GM19395 (cell line): ENCODE measurements at regions not wholly inside any gene's neighbourhood (a gene's known extent, or its start where the extent isn't known, plus 50 kb on each side); places are given as distances from the start of the nearest gene placed in this dataset.
"Not testable (repeated sequence)": the region's sequence is repeated elsewhere in the genome, so short reads cannot be mapped to it uniquely, and the experiment has no call there.

Experiments
- ATAC-seq: cut with Tn5 transposase; IDR thresholded peaks from one replicate; pipeline ENCODE4 v1.9.1; 2021; ENCODE audit warnings: mild to moderate bottlenecking, moderate library complexity; ENCODE audit not compliant: unreplicated experiment

- ATAC-seq = no peak
Observed at GRCh38 chr5:120306303-120306702, 157.8 kb upstream of the PRR16 start.

DNA sequence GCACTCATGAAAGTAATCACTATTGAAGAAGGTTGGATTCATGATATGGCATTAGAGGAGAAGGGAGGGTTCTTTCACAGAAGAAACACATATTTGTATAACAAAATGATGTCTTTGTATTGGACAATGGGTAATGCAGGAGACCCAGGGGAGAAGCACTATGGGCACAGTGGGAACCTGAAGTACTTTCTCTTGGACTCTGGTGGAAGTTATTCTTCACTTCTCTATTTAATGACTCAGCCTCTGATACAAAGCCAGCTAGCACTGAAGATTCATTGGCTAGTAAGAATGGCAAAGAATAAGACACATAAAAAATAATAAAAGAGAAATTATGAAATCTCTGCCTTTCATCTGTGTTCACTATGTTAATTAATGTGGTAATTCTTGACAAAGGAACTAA, 149.9 kb upstream of the PRR16 start:
- no peak for ATAC-seq

DNA sequence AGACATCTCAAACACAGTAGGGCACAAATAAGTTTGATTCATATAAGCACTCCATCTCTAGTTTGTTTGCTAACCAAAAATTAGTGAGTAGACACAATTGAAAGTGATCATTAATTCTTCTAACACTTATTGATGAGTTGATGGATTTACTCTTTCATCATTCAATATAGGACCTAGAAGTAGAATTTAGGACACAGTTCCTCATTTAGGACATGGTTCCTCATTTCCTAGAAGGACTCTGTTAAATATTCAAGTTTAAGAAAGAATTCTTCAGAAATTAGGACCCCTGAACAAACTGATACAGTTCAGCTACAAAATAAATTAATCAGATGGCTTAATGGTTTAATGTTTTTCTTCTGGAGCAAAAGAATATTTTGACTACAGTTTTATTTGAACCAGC, 143.5 kb upstream of the PRR16 start:
- no peak for ATAC-seq

DNA sequence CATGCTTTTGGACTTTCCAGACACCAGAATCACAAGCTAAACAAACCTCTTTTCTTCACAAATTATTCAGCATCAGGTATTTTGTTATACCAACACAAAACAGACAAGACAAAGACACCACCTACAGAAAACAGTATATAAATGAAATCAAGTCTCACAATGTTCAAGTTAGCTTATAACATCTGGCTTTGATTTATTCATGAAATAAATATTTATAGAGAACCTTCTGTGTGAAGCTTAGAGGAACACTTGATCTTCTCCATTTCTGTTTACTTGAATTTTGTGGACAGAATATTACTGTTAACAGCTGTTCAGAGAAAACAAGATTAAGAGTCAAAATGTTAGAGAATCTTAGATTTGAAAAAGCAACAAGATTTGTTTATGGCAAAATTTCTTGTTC, 137.4 kb upstream of the PRR16 start:
- no peak for ATAC-seq

GRCh38 chr5:120327180-120327579, 136.9 kb upstream of the PRR16 start:
- no peak for ATAC-seq

GRCh38 chr5:120329095-120329494, 135.0 kb upstream of the PRR16 start:
- no peak for ATAC-seq

DNA sequence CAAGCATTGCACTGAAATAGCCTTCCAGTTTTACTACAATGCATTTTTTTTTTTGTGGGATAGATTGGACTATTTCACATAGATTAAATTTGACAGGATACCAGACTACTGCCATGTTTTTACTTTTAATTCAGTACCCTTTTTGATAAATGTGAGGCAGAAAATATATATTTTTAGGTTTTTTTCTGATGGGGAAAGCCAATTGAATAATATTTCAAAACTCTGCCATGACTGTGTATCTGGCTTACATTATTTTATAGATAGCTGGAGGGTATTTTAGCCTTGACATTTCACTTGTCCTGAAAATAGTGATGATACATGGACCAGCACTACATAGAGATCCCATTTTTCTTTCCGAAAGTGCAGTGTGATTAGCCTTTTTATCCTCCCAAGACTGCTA, 133.5 kb upstream of the PRR16 start:
- no peak for ATAC-seq

- no peak for ATAC-seq
Observed at GRCh38 chr5:120344181-120344580, 119.9 kb upstream of the PRR16 start.

DNA sequence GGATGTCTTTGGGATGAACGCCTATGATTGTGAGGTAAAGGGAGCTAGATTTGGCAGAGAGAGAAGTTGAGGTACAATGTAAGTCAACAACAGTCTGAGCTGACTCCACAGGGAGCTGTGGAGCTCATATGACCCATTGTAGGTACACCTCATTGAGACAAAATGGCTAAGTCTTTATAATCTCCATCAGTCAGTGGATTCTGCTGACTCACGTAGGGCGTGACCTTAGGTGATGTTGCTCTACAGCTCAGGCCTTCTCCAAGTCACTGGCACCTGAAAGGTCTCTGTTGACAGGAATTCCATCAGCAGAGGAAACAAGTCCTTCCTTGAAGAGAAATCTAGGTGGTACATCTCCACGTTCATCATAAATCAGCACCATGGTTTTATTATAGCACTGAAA, 118.2 kb upstream of the PRR16 start:
- no peak for ATAC-seq

GRCh38 chr5:120351071-120351470, 113.0 kb upstream of the PRR16 start:
- not testable (repeated sequence) for ATAC-seq

DNA sequence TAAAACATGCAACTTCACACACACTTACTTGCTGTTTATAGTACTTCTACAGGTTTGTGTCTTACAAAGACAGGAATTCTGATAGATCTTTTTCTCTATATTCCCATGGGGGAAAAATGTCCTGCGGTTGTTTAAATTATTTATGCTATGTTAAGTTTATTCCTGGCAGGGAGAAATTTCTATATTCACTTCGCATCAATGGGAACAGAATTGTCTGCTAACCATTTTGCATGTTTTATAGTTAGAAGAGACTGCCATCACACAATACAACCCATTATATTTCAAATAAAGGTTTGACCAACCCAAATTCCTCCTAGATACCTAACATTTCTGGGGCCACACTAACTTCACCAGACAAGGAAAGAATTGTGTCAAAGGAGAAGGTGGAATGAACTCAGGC, 110.0 kb upstream of the PRR16 start:
- ATAC-seq = no peak

DNA sequence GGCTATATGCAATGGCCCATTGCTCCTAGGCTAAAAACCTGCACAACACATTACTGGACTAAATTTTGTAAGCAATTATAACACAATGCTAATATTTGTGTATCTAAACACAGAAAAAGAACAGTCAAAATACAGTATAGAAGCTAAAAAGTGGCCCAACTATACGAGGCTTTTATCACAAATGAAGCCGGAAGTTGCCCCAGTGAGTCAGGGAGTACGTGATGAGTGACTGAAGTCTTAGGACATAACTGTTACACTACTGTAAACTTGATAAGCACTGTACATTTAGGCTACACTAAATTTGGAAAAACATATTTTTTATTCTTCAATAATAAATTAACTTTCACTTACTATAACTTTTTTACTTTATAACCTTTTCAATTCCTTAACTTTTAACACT, 105.2 kb upstream of the PRR16 start:
- no peak for ATAC-seq

DNA sequence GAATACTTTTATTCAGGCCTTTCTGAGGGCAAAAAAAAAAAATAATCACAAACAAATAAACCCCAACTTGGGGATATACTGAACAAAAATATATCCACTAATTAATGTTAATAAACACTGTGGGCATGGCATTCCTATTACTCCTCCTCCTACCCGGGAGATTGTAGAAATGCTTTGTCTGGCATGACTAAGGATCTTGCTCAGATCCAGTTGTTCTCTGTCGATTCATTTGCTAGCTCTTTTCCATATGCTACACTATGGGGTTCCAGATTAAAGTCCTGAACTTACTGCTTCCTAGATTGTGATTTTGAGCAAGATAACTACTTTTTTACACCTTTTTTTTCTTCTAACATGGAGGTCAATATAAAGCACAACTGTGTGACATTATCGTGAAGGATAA, 102.2 kb upstream of the PRR16 start:
- no peak for ATAC-seq

DNA sequence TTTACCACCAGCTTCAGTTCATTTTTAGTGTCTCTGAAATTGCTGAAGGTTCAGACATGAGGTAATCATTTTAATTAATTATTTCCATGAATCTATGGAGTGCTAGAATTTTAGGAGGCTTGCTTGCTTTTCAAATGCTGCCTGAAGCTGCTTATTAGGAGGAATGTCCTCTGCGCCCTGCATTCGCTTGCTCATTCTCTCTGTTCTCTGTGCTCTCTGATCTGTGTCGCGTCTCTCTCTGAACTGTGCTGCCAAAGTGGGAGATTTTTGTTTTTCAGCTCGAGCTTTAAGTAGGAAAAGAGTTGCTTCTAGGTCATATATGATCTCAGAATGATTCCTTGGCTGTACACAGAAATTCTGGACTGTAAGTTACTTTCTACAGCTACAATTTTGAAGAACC, 101.7 kb upstream of the PRR16 start:
- ATAC-seq = no peak

DNA sequence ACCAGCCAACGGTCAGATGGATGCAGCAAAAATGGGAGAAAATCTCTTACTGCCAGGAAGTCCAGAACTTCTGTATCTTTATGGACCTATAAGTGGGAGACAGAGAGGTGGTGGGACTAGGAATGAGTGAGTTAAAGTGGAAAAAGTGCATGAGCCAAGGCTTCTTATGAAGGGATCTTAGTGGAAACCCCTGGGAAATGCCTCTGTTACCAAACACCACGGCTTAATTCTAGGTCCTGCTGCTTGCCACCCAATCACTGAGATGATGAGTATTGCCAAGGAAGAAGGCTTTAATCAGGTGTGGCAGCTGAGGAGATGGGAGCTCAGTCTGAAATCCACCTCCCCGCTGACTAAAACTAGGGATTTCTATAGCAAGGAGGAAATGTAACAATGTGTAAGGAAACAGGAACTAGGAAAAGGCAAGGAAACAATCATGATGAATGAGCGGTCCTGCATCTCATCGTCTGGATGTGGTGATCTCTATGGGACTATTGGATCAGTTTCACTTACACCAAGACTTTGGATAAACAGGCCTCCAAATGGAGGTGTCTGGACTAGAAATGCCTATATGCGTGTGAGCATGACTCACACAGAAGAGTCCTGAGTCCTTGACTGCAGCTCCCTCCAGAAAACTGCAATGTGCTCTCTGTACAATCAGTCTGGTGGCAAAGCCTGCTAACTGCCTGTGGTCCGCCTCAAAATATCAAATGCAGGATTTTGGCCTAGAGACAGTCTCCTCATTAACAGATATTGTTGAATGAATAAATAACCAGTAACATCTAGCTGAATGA, 98.2 kb upstream of the PRR16 start:
- ATAC-seq = no peak

GRCh38 chr5:120367896-120368634, 96.0 kb upstream of the PRR16 start:
- ATAC-seq = no peak

- ATAC-seq = no peak
Observed at GRCh38 chr5:120368923-120369715, 95.0 kb upstream of the PRR16 start.

GRCh38 chr5:120372899-120373298, 91.2 kb upstream of the PRR16 start:
- no peak for ATAC-seq

DNA sequence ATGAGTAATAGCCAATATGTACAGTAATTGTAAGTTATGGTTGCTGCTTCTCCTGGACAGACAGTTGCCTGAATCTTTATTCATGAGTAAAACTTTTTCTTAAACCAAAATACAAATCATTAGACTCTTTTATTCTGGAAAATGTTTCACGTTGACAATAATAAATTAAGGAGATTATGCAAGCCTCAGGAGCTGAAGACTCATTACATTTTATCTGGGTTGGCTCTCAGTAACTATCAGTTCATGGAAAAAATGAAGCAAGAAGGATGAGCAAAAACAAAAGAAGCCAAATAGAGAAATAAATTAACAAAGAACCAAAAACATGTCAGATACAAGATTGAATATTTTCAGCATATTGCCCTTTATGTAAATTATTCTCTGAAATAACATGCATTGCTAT, 88.9 kb upstream of the PRR16 start:
- ATAC-seq = no peak

DNA sequence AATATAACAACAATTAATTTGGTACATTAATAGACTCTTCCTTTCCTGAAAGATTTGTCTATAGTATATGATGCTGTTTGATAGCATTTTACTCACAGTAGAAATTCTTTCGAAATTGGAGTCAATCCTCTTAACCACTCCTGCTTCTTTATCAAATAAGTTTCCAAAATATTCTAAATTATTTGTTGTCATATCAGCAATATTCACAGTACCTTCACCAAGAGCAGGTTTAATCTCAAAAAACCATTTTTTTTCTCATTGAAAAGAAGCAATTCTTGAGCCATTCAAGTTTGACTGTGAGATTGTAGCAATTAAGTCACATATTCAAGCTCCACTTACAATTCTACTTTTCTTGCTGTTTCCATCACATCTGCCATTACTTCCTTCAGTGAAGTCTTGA, 83.5 kb upstream of the PRR16 start:
- no peak for ATAC-seq

DNA sequence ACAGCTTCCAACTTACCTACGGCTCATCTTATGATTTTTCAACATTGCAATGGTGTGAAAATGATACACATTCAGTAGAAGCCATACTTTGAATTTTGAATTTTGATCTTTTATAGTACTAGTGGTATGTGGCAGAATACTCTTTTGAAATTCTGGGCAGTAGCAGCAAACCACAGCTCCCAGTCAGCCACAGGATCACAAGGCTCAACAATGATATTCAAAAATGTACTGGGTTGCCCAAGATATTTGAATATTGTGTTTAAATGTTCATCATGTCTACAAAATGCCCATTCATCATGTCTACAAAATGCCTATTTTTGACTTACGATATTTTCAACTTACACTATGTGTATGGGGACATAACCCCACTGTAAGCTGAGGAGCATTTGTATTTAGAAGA, 81.3 kb upstream of the PRR16 start:
- ATAC-seq = no peak

- ATAC-seq = no peak
Observed at GRCh38 chr5:120386981-120387380, 77.1 kb upstream of the PRR16 start.
